HG03097 (cell line): ENCODE measurements at regions not wholly inside any gene's neighbourhood (a gene's known extent, or its start where the extent isn't known, plus 50 kb on each side); places are given as distances from the start of the nearest gene placed in this dataset.

Experiments
- ATAC-seq: cut with Tn5 transposase; IDR thresholded peaks from one replicate; pipeline ENCODE4 v1.9.1; 2021; ENCODE audit not compliant: unreplicated experiment, low FRiP score

- no peak for ATAC-seq
Observed at GRCh38 chr4:37051866-37052265, 192.7 kb upstream of the NWD2 start.

GRCh38 chr4:37054531-37055077, 189.9 kb upstream of the NWD2 start:
- no peak for ATAC-seq

GRCh38 chr4:37058826-37059225, 185.7 kb upstream of the NWD2 start:
- ATAC-seq, result no peak

- ATAC-seq, result no peak
Observed at GRCh38 chr4:37066159-37066558, 178.4 kb upstream of the NWD2 start.

GRCh38 chr4:37068580-37068979, 176.0 kb upstream of the NWD2 start:
- ATAC-seq, result no peak

- no peak for ATAC-seq
Observed at GRCh38 chr4:37070041-37070440, 174.5 kb upstream of the NWD2 start.

GRCh38 chr4:37071576-37071975, 173.0 kb upstream of the NWD2 start:
- ATAC-seq, result no peak

GRCh38 chr4:37073226-37073840, 171.2 kb upstream of the NWD2 start:
- no peak for ATAC-seq

- no peak for ATAC-seq
Observed at GRCh38 chr4:37082912-37083311, 161.6 kb upstream of the NWD2 start.

- ATAC-seq, result no peak
Observed at GRCh38 chr4:37095925-37096324, 148.6 kb upstream of the NWD2 start.

- ATAC-seq, result no peak
Observed at GRCh38 chr4:37101182-37101581, 143.4 kb upstream of the NWD2 start.

- ATAC-seq, result no peak
Observed at GRCh38 chr4:37101686-37102085, 142.9 kb upstream of the NWD2 start.

- ATAC-seq, result no peak
Observed at GRCh38 chr4:37109756-37110155, 134.8 kb upstream of the NWD2 start.

GRCh38 chr4:37124800-37125199, 119.7 kb upstream of the NWD2 start:
- no peak for ATAC-seq

GRCh38 chr4:37126051-37126450, 118.5 kb upstream of the NWD2 start:
- ATAC-seq, result no peak

GRCh38 chr4:37130465-37130864, 114.1 kb upstream of the NWD2 start:
- ATAC-seq, result no peak

- no peak for ATAC-seq
Observed at GRCh38 chr4:37132351-37132974, 112.1 kb upstream of the NWD2 start.

- no peak for ATAC-seq
Observed at GRCh38 chr4:37132975-37133360, 111.6 kb upstream of the NWD2 start.

- ATAC-seq, result peak; percentile 73
Observed at GRCh38 chr4:37138019-37138653, 106.4 kb upstream of the NWD2 start.

- no peak for ATAC-seq
Observed at GRCh38 chr4:37138789-37139188, 105.8 kb upstream of the NWD2 start.

GRCh38 chr4:37139987-37140386, 104.6 kb upstream of the NWD2 start:
- ATAC-seq, result no peak

- no peak for ATAC-seq
Observed at GRCh38 chr4:37146260-37146659, 98.3 kb upstream of the NWD2 start.
